ENCODE measurements at regions not wholly inside any gene's neighbourhood (a gene's known extent, or its start where the extent isn't known, plus 50 kb on each side); places are given as distances from the start of the nearest gene placed in this dataset.

DNA sequence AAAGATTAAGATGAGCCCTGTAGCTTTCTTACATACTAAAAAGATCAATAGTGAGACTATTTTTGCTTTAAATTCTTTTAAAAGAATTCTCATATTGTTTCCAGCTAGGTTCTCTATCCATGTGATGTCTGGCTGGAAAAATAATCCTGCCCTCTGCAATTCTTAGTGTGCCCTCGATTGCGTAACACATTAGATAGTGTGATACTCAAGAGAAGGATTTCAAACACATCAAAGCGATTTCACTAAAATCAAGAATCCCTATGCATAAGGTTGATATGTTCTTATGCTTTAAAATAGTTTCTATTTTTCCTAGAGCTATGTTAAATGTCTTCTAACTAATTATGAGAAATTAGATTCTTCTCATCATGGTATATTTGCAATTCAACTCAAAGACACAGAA, 127.3 kb upstream of the PLEKHA5 start:
- TF ChIP-seq, protein P1, sequence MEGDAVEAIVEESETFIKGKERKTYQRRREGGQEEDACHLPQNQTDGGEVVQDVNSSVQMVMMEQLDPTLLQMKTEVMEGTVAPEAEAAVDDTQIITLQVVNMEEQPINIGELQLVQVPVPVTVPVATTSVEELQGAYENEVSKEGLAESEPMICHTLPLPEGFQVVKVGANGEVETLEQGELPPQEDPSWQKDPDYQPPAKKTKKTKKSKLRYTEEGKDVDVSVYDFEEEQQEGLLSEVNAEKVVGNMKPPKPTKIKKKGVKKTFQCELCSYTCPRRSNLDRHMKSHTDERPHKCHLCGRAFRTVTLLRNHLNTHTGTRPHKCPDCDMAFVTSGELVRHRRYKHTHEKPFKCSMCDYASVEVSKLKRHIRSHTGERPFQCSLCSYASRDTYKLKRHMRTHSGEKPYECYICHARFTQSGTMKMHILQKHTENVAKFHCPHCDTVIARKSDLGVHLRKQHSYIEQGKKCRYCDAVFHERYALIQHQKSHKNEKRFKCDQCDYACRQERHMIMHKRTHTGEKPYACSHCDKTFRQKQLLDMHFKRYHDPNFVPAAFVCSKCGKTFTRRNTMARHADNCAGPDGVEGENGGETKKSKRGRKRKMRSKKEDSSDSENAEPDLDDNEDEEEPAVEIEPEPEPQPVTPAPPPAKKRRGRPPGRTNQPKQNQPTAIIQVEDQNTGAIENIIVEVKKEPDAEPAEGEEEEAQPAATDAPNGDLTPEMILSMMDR (IDR thresholded peaks at IDR 0.05), result no peak
- TF ChIP-seq POLR2A (IDR thresholded peaks at IDR 0.05), result no peak

All from vagina (tissue), 2 donors.